Astrocyte (in vitro differentiated cells and primary cell): ENCODE measurements at regions not wholly inside any gene's neighbourhood (a gene's known extent, or its start where the extent isn't known, plus 50 kb on each side); places are given as distances from the start of the nearest gene placed in this dataset.

ENCODE experiments used
- EZH2 ChIP-seq: IDR thresholded peaks from 2 replicates; pipeline ENCODE4 v1.6.1; 2012; ENCODE audit warnings: mild to moderate bottlenecking, low read length, inconsistent platforms; ENCODE audit not compliant: insufficient read depth
- TF ChIP-seq, protein P1 (sequence below): IDR thresholded peaks from 2 replicates; pipeline ENCODE4 v1.5.1; 2011; ENCODE audit warnings: low read depth, mild to moderate bottlenecking, inconsistent platforms, low read length, moderate library complexity; ENCODE audit not compliant: insufficient read depth

GRCh38 chr2:67619204-67619603, 222.1 kb downstream of the ETAA1 start:
- TF ChIP-seq, protein P1, sequence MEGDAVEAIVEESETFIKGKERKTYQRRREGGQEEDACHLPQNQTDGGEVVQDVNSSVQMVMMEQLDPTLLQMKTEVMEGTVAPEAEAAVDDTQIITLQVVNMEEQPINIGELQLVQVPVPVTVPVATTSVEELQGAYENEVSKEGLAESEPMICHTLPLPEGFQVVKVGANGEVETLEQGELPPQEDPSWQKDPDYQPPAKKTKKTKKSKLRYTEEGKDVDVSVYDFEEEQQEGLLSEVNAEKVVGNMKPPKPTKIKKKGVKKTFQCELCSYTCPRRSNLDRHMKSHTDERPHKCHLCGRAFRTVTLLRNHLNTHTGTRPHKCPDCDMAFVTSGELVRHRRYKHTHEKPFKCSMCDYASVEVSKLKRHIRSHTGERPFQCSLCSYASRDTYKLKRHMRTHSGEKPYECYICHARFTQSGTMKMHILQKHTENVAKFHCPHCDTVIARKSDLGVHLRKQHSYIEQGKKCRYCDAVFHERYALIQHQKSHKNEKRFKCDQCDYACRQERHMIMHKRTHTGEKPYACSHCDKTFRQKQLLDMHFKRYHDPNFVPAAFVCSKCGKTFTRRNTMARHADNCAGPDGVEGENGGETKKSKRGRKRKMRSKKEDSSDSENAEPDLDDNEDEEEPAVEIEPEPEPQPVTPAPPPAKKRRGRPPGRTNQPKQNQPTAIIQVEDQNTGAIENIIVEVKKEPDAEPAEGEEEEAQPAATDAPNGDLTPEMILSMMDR = no peak
- TF ChIP-seq EZH2 = no peak
